Caki2 (cell line): ENCODE measurements at regions not wholly inside any gene's neighbourhood (a gene's known extent, or its start where the extent isn't known, plus 50 kb on each side); places are given as distances from the start of the nearest gene placed in this dataset.

Experiments
- DNase-seq: peaks from one replicate; pipeline ENCODE4 v3.0.0-alpha.2; 2015; ENCODE audit warnings: low read depth
- in situ Hi-C: cut with HindIII; loops from 2 replicates; pipeline ENCODE4 v1.10.0; 2016; ENCODE audit warnings: low sequenced_read_pairs, low pct_unique_long_range_greater_than_20kb, mixed read lengths

DNA sequence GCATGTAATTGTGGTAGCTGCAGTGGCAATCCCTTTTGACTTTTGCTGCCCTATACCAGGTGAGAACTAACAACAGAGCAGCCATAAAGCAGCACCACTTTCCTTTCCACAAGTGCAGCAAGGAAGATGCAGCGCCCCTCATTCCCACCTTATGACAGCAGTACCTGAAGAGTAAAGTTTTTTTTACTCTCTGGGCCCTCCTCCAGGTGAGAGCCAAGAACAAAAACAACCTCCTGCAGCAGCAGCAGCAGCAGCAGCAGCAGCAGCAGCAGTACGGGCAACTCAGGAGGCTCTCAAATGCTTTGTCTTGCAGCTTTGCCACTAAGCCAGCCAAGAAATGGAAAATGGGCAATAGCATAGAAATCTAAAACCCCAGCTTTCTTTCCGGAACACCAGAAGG, 397.5 kb downstream of the FIGN start:
- DNase-seq = no peak
- in situ Hi-C loops = no loop called here

DNA sequence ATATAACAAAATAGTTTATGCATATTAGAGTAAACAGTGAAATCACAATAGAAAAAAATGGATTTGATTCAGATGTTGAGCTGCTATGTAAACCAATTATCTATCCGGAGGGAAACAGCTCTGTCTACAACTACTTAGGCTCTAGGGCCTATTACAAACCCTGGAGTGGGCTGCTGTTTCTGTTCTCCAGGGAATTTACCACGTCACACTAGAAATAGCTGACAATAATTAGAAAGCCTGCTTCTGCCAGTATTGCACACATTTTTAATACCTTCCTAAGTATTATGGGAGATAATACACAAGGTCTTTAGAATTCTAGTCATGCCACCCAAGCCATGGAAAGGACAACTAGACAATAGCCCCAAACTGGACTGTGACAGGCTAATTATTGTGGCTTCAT, 411.1 kb downstream of the FIGN start:
- no peak for DNase-seq
- in situ Hi-C loops = no loop called here

DNA sequence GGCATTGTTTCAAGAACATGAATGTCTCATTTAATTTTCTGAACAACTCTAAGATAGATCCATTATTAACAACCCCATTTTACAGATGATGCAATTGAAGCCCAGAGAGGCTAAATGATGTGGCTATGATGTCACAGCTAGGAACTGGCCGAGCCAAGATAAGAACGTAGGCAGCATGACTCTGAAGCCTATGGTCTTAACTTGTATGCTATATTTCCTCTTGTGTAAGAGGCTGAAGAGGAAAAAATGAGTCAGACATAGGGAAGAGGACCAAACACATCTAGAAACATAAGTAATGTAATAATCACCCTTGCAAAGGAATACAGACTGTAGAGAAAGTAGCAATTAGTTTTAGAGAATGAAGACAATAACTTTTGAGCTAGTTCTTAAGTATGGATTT, 416.8 kb downstream of the FIGN start:
- DNase-seq = no peak
- in situ Hi-C loops = no loop called here

DNA sequence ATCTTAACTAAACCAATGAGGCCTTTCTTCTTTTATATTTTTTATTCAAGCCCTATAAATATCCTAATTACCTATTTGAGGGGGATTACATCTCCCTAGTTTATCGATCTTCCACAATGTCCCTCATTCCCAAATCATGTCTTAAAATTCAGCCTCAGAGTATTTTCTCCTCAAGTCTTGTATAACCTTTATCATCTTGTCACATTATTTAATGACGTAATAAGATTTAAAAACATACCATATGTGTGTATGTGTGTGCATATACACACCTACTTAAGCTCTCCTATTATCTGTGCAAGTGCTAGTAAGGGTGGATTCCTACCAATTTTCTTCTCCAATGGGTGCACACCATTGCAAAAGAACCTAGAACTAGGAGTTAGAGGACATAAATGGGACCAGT, 421.1 kb downstream of the FIGN start:
- in situ Hi-C loops = no loop called here
- no peak for DNase-seq

DNA sequence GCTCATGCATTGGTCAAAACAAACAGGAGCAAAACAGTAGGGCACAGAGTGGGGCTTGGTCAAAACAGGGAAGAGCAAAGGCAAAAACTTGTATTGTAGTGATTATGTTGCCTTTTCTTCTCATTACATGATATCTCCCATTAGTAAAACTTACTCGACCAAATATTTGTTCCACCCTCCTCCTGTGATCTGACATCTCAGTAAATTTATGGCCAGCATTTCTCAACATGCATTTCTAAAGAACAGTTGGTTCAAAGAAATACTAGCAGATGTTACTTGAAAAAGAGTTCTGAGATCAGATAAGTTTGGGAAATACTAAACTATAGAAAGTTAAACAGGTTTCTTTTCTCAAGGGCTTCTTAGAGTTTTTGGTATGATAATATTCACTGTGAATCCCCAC, 423.1 kb downstream of the FIGN start:
- in situ Hi-C loops = no loop called here
- no peak for DNase-seq

DNA sequence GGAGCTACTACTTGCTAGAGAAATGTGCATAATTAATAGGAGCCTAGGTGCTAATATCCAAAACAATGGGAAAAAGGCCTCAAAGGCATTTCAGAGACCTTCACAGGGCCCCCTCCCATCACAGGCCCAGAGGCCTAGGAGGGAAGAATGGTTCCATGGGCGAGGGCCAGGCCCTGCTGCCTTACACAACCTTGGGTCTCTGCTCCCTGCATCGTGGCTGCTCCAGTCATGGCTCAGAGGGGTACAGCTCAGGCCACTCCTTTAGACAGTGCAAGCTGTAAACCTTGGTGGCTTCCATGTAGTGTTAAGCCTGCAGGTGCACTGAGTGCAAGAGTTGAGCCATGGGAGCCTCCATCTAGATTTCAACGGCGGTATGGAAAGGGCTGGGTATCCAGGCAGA, 429.2 kb downstream of the FIGN start:
- in situ Hi-C loops = no loop called here
- no peak for DNase-seq

DNA sequence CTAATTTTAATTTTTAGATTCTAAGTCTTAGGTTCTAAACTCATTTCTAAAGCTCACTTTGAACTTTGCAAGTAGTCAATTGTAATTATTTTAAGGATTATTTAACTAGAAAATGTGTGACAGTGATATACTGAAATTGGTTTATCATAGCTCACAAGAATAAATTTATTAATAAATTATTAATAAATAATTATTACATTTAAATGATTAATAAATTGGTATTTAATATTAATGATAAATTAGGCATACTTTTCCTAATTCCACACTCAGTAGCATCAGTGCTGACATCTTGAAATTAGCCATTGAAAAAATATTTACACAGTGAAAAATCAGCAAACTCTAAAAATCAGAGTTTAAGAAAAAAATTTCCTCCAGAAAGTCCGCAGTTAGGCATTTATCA, 433.7 kb downstream of the FIGN start:
- DNase-seq = no peak
- in situ Hi-C loops = no loop called here

DNA sequence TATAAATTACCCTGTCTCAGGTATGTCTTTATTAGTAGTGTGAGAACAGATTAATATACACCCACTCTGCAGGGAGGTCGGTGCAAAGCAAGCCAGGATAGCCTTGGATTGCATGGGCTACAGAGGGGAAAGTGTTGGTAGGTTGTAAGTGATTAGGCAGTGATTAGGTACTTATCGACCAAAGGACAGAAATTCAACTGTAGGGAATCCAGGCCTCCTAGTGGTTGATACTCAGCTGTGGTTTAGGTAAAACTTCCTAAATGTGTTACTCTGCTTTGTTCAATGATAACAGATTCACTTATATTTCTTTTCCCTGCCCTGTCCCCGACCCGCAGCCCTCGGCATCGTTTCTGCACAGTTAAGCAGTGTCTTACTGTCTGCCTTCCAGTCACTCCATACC, 444.0 kb downstream of the FIGN start:
- in situ Hi-C loops = no loop called here
- no peak for DNase-seq

DNA sequence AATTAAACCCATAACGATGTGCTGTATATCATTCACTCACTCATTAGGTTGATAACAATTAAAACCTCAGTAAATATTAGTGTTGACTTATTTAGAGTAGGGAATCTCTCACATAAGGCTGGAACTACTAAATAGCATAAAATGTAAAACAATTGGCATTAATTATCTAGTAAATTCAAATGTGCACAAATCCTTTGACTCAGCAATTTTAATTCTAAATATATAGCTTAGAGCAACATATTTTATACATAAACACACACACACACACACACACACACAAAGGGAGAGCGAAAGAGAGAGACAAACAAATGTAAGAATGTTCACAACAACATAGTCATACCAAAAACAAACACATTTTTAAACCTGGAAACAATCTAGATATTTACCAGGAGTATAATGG, 443.1 kb upstream of the KCNH7 start:
- in situ Hi-C loops = no loop called here

DNA sequence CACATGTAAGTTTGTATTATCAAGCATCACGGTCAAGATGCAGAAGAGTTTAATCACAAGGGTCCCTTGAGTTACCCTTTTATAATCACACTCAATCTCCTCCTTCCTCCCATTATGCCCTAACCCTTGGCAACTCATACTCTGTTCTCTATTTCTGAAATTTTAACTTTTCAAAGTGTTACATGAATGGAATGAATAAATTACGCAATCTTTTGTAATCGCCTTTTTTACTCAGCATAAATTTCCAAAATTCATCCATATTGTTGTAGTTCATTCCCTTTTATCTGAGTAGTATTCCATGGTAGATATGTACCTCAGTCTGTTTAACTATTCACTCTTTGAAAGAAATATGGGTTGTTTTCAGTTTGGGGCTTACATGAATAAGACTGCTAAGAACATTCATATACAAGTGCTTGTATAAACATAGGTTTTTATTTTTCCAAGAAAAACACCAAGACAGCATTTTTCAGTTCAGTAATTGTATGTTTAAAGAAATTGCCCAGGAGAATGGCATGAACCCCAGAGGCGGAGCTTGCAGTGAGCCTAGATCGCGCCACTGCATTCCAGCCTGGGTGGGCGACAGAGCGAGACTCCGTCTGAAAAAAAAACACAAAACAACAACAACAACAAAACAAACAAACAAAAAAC, 430.9 kb upstream of the KCNH7 start:
- no peak for DNase-seq
- in situ Hi-C loops = no loop called here

More for the DNA sequence above, 443.1 kb upstream of the KCNH7 start:
- no peak for DNase-seq

DNA sequence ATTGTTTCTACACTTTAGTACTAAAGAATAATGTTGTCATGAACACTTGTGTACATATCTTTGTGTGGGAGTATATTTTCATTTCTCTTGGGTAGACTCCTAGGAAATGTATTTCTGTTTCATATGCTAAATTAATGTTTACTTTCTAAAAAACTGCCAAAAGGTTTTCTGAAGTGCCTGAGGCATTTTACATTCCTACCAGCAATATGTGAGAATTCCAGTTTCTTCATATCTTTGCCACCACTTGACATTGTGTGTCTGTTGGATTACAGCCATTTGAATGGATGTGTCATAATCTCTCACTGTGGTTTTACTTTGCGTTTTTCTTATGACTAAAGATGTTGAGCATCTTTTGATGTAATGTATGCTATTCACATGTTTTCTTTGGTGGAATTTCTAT, 428.2 kb upstream of the KCNH7 start:
- in situ Hi-C loops = no loop called here

DNA sequence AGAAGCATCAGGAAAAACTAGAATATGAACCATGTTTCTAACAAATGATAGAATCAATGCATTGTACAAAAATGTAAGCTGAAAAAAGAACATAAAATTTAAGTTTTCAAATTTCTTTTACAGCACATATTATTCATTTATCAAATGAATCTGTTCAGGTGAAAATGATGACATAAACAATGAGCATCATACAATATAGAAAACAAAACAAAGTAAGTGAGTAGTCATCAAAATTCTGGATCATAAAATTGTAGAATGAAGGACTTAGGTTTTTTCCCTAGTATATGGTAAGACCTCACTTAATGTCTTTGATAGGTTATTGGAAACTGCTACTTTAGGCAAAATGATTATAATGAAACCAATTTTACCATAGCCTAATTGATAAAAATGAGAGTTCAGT, 427.0 kb upstream of the KCNH7 start:
- in situ Hi-C loops = no loop called here
- DNase-seq = no peak

More for the DNA sequence above, 428.2 kb upstream of the KCNH7 start:
- DNase-seq = peak; percentile 50

DNA sequence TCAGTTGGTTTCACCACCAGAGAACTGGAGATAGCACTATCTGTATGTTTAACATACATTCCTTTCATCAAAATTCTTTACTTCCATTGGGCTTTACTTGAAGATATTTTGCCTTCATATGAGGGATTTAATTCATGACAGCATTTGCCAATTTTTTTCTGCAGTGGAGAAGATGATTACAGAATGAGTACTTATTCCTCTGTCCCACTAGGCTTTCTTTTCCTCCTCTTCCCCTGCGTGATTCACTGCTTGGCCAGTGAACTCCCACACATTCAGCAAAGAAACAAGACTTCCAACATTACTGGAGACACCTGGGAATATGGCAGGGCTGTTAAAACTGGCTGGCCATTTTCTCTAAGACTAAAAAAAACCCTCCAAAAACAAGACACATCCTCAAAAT, 425.8 kb upstream of the KCNH7 start:
- DNase-seq = no peak
- in situ Hi-C loops = no loop called here

DNA sequence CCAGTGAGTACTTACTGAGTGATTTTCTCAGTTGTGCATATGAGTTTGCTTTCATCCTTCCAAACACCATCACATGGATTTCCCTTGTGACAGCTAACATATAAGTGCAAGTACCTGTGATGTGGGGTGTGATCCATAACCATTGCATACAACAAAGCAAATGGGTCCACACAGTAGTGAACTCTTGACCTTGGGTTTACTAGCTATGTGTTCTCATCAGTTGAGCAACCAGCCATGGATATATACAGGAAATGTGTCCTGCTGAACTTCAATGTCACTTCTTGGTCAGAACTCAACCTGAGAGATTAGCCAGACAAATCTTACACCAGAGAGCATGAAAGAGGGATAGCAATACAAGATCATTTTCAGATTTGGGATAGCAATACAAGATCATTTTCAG, 420.9 kb upstream of the KCNH7 start:
- in situ Hi-C loops = no loop called here
- DNase-seq = no peak

DNA sequence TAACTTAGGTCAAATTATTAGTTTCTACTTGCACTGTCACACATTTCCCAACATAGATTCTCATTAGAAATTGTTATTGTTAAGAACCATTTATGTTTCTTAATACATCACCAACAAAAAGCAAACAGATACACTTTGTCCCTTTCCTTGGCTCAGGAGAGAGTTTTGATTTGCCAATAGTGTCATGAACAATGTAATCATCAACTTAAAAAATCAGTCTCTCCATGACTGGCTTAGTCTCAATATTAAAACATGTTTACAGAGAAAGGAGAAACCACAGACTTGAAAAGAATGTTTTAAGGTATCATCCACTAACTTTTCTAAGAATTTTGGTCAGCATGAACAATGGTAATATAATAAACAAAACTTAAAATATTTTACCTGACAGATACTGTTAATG, 416.5 kb upstream of the KCNH7 start:
- DNase-seq = peak; percentile 3
- in situ Hi-C loops = no loop called here

DNA sequence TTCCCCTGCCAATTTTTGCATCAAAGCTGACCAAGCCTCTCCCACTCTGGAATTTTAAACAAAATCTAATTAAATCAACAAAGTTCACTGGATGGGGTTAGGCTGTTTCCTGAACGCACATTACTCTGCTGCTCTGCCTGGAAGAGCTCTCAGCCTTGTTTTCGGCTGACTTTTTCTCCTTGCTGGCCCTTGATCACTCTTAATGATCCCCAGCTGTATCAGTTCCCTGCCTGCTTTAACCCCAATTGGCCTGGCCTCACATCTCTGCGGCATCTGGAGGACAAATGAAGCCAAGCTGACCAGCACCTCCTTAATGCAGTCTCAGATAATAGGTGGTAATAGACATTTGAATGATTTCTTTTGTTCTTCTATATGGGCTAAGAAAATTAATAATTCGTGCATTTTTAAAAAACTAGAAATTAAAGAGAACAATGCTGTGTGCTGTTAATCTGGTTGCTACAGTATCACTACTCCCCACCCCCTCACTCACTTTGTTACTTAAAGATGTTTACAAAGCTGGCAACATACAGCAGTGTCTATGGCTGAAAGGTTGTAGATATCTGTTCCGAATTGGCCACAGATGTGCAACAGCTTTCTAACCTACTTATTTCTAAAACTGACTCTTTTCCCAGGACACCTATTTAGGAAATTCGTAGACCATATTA, 415.2 kb upstream of the KCNH7 start:
- no peak for DNase-seq
- in situ Hi-C loops = no loop called here

DNA sequence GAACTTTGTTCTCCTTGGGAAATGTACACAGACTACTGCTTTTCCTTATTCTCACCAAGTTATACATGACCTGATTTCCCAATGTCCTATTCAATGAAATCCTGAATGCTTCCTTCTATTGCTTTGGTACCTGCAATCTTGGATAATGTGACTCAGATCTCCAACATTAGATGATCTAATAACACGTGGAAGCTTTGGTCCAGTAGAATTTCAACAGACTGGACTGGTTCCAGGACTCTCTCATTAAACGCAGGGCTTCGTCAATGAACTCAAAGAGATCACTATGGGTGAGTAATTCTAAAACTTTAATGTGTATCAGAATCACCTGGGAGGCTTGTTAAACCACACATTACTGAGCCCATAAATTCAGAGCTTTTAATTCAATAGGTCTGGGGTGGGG, 413.6 kb upstream of the KCNH7 start:
- in situ Hi-C loops = no loop called here
- peak; percentile 3 for DNase-seq

DNA sequence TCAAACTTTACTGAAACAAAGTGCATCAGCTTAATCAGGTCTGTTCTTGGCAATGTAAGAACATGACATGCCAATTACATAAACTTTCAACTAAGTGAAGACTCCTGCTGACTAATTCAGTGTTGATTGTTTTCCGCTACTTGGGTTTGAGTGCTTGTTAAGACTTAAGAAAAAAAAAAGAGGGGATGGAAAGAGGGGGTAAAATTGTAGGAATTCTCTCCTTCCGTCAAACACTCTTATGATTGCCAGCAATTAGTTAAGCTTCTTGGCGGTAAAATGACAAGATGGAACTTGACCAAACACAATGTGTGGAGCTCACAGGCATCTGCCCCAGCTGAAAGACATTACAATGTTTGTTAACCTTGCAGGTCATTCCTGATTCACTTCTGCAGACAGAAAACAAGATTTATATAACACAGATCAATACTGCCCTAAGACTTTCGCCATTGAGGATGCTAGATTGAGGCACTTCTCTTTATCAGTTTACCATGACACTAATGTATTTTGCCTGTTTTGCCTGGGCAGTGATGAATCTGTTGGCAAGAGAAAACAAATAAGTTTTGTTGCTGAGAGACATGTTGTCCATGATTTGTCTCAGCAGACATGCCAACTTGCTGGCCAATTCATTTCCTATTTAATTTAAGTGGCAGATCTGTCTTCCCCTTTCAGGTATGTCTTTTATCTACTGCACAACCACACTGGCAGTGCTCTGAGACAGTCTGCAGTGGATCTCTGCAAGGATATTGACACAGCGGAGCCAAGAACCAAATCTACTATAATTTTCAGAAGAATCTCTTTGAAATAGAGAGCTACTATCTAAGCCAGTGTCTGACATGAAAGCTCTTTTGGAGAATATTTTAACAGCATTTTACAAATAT, 410.0 kb upstream of the KCNH7 start:
- in situ Hi-C loops = no loop called here
- no peak for DNase-seq

DNA sequence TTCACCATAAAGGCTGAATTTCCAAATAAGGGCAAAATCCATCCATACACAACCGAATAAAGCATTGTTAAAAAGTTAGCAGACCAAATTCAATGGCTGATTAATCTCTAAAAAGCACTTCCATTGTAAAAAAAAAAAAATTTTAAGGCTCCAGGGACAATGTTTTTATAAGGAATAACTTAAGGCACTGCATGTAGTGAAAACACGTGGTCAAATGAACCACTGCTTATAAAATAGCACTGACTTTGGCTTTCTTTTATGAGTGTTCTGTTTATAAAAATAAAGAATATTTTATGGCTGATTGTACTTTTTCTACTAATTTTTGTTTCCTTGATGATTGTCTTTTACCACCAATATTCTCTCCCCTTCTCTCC, 409.3 kb upstream of the KCNH7 start:
- no peak for DNase-seq
- in situ Hi-C loops = no loop called here
